Activated gamma-delta T cell treated with Interleukin-2 at 50 U/mL for 16 hours (primary cell): ENCODE measurements at regions not wholly inside any gene's neighbourhood (a gene's known extent, or its start where the extent isn't known, plus 50 kb on each side); places are given as distances from the start of the nearest gene placed in this dataset.

Experiments
- DNase-seq: peaks from one replicate; pipeline ENCODE4 v3.0.0-alpha.2; 2020

DNA sequence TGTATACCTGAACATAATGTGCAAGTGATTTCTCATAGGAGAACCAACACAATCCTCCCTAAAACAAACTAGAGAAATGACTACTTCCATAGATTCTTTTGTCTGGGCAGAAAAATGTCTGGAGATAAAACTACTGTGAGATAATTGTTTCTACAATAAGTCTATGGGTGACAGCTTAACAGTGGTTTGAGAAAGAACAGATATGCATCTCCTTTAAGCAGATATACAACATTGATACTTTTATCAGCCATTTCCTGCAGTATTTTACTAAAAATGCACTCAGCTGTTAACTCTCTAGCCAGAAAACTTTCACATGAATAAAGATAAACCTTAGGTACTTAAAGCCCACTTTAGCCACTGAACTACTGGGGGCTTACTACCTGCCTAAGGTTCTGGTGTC, 1132.4 kb downstream of the EFNB2 start:
- no peak for DNase-seq

DNA sequence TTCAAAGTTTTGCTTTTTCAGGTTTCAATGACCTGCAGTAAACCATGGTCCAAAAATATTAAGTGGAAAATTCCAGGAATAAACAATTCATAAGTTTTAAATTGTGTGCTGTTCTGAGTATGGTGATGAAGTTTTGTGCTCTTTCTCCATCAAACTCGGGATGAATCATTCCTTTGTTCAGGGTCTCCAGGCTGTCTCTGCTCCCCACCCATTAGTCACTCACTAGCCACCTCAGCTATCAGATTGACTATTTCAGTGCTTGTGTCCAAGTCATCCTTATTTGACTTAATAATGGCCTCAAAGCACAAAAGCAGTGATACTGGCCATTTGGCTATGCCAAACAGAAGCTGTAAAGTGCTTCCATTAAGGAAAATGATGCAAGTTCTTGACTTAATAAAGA, 1140.4 kb downstream of the EFNB2 start:
- no peak for DNase-seq

DNA sequence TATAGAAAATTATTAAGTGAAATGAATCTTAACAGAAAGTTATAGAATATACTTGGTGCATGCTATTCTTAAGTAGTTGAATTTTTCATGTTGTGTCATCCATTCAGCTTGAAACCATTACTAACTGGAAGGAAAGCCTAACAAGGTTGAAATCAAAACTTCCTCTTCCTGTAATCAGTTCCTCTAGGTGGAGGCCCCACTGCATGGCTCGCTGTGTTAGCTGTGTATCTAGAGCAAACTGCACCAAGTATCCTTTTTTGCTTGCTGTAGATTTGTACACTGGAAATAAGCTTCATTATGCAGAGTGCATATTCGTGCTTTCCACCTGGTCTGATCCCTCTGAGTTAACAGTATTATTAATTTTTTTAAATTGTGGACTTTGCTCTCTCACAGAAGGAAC, 1146.1 kb downstream of the EFNB2 start:
- DNase-seq, result no peak

DNA sequence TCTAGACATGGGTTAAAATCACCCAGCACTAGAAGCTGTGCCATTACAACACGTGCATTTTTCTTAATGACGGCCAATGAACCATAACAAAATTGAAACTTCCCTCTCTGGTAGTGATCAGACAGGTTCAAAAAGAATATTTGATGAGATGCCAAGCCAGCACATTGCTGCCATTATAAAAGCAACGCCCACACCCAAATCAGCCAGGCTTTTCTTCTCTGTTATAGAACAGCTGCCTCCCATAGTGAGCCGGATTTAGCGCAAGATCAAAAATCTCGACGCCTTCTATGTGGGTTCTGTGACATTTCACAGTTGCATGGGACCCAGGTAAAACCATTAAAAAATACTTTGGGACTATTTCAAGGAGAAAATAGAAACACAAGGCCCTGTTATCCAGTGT, 1158.0 kb downstream of the EFNB2 start:
- no peak for DNase-seq

GRCh38 chr13:105370011-105370650, 1165.3 kb downstream of the EFNB2 start:
- no peak for DNase-seq

DNA sequence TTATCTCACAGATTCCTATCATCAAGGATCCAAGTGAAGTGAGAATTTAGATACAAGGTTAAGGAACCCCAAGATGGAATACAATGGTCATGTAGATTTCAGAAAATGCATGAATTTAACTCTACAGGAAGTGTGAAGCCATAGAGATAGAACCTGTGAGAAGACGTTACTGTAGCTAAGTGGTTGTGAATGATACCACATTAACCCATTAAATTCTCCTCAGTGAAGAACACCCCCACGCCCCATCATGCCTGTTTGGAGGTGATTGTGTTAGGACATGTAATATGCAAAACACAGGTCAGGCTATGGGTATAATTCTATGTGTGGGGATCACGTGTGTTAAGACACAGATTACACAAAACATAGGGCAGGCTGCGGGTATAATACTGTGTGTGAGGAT, 1166.7 kb downstream of the EFNB2 start:
- DNase-seq, result no peak

GRCh38 chr13:105365831-105366230, 1169.6 kb downstream of the EFNB2 start:
- DNase-seq, result no peak

DNA sequence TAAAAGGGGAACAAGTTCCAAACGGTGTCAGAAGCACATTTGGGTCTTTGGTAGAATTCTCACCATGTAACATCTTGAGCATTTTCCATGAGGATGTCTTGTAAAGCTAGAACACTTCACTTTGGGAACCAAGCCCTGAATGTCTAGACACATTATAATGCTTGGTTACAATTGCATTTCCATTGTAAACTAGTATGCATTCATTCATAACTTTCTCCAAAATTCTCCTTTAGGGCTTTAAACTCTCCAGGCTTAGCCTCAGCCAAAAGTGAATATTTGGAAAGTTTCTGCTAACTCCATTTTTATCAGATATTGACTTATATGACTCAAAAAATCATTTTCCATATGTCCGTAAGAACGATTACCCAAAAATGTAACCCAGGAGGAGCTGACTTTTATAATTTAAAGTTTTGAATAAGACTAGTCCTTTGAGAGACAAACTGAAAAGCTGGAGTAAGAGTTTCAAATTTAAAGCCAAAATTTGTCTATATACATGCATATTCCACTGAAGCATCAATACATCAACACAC, 1170.4 kb downstream of the EFNB2 start:
- no peak for DNase-seq

DNA sequence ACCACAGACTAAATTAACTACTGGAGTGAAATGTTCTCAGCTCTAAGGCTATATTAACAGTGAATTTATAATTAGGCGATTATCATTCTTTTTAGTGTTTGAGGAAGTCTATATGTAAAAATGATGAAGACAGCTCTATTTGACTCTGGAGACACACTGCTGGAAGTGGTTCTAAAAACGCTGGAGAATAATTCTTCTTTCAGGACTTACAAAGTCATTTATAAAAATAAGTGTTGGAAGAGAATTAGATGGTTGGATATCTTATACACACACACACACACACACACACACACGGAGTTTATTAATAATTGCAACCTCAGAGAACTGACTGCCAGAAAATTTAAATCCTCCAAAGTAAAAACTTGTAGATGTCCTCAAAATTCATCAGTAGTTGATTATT, 1171.3 kb downstream of the EFNB2 start:
- no peak for DNase-seq

DNA sequence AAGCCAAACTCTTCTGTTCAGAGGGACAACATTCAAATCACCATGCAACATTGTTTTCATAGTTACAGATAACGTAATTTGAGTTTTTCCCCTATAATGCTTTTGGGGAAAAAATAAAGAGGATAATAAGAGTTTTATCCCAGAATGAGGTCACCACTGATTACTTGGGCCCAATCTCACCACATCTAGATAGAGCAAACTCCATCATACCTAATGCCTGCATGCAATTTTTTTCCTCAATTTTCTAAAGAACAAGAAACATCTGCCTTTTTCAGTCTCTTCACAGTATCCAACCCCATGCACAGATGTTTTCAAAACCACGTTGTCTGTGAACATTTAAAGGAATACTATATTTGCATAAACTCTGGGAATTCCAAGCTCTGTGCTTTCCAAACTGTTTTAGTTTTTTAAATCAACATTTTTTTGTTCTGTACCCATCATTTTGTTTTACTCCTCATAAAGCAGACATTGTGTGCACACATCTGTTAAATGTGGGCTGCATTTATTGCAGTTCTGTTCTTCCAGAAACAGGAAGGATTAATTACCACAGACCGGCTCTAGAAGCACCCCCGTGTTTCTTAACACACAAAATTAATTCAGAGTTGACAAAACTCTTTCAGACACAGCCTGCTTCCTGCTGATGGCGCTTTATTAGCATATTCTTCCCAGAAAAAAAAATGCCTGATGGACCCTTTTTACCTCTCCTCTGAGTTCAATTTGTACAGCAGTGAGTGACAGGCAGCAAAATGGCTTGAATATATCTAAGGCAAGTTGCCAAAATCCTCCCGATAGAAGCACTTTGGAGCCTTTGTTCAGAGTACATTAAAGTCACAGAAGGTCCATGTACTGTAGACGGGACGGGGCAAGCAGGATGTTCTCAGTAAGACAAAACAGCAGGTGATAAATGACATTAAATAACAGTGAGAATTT, 1171.9 kb downstream of the EFNB2 start:
- no peak for DNase-seq

DNA sequence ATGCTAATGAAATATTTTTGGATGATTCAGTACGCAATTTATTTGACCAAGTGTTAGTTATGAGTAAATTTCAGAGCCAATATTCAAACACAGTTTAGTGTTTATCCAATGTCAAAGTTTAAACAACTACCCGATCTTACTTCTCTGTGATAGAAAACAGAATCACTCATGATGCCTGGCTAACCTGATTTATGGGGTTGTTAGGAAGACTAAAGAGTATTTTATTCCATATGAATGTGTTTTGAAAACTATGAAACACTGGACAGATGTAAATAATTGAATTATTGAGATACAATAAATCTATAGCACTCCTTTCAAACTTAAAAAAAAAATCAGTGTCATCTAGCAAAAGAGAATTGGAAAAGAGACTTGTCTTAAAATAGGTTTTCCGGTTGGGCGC, 1181.8 kb downstream of the EFNB2 start:
- no peak for DNase-seq

GRCh38 chr13:105349082-105349723, 1186.3 kb downstream of the EFNB2 start:
- DNase-seq, result no peak

GRCh38 chr13:105346141-105346775, 1189.2 kb downstream of the EFNB2 start:
- DNase-seq, result no peak

GRCh38 chr13:105345730-105346129, 1189.7 kb downstream of the EFNB2 start:
- DNase-seq, result no peak

DNA sequence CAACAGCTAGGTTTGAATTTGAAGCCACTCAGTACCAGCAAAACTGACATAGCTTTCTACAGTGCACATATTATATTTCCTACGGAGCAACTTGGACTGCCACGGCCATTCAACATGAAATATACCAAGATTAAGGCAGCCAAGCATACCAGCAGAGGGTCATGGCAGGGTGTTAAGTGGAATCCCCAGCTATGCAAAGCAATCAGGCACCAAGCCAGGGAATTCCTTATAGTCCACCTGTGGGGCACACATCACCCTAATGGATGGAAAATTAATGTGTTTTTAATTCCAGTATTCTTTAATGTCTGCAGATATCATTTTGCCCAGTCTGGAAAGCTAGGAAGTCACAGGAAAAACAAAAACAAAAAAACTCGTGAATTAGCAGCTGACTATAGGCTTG, 1190.3 kb downstream of the EFNB2 start:
- no peak for DNase-seq

GRCh38 chr13:105343134-105343806, 1192.2 kb downstream of the EFNB2 start:
- no peak for DNase-seq

DNA sequence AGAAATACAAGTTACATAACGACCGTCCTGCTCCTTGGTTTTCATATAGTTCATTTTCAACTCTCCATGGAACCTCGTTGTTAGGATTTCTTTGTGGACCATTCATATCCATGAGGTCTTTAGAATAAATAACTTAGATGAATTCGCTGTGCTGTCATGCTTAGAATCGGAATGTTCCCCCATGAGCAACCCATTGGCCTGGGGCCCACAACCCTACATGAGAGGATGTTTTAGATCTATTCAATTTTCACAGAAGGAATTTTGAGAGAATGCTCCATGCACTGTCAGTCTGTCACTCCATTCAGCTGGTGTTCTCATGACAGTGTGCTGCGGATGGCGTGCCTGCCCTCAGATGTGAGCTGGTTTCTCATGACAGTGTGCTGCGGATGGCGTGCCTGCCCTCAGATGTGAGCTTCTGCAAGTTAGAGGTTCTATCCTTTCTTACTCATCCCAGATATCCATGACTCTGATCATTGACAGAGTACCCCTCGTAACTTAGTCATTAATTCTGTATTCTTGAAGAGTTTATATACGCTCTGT, 1193.1 kb downstream of the EFNB2 start:
- DNase-seq, result no peak

- no peak for DNase-seq
Observed at GRCh38 chr13:105341758-105342157, 1193.7 kb downstream of the EFNB2 start.

- no peak for DNase-seq
Observed at GRCh38 chr13:105341256-105341655, 1194.2 kb downstream of the EFNB2 start.

- DNase-seq, result no peak
Observed at GRCh38 chr13:105340061-105340606, 1195.3 kb downstream of the EFNB2 start.

- no peak for DNase-seq
Observed at GRCh38 chr13:105338773-105339172, 1196.7 kb downstream of the EFNB2 start.

GRCh38 chr13:105338006-105338405, 1197.5 kb downstream of the EFNB2 start:
- DNase-seq, result no peak
